ENCODE measurements at regions not wholly inside any gene's neighbourhood (a gene's known extent, or its start where the extent isn't known, plus 50 kb on each side); places are given as distances from the start of the nearest gene placed in this dataset.

DNA sequence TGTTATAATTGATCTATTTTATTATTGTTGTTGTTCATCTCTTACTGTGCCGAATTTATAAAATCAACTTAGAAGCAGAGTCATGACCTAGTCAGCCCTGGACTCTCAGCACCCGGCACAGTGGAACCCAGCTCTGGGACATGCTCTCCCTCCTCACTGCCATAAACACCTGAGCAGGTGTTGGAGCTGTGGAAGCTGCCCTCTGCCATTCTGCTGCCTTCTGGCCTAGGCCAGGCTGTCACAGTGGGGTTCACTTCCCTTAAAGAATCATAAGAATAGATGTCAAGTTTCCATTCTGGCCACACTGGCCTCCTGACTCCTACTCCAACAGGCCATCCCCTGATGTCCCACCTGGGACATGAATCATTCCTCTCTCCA, 192.2 kb downstream of the ZFP36L2 start:
- no peak for DNase-seq (ENCODE audit: low read depth)

GRCh38 chr2:43033466-43034241, 192.8 kb downstream of the ZFP36L2 start:
- DNase-seq (ENCODE audit: low read depth), result no peak

DNA sequence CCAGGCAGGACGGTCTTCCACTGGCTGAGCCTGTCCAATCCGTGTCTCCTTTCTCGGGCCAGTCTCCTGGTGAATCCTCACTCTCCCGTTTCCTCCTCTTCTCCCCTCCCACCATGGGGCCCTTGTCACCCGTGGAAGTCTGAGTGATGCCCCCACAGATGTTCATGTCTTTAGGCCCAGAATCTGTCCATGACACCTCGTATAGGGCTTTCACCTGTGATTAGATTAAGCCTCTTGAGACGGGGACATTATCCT, 193.5 kb downstream of the ZFP36L2 start:
- DNase-seq (ENCODE audit: low read depth), result no peak

DNA sequence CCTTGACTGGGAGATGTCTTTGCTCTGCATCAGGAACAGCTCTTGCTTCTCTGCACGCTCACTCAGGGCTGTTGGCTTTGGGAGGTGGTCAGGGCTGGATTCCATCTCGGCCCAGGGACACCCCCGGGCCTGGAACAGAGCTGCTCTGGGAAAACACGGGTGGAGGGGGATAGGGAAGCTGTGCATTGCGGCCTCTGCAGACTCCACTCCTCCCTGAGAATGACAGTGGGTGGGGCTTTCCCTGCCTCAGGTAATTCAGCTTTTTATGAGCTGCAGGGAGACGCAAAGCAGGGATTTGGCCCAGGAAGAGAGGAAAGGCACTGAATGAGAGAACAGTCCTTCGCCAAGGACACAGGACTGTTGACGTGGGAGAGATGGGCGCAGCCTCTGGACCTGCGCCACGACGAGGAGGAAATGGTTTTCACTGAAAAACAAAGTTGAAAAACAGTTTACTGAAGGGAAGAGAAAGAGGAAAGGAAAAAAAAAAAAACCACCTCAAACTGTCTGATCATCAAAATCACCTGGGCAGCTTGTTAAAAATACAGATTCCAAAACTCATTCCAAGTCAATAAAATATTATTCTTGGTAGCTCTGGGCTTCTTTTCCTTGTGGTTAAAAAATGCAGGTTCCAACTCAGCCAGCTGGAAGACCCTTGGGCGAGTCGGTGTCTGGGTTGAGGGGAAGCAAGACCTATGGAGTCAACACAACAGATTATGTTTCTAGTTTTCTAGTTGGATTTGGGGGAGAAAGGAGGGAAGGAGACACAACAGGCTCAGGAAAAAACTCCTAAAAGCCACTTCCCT, 194.0 kb downstream of the ZFP36L2 start:
- no peak for DNase-seq (ENCODE audit: low read depth)

GRCh38 chr2:43031471-43032212, 194.8 kb downstream of the ZFP36L2 start:
- DNase-seq (ENCODE audit: low read depth), result no peak

DNA sequence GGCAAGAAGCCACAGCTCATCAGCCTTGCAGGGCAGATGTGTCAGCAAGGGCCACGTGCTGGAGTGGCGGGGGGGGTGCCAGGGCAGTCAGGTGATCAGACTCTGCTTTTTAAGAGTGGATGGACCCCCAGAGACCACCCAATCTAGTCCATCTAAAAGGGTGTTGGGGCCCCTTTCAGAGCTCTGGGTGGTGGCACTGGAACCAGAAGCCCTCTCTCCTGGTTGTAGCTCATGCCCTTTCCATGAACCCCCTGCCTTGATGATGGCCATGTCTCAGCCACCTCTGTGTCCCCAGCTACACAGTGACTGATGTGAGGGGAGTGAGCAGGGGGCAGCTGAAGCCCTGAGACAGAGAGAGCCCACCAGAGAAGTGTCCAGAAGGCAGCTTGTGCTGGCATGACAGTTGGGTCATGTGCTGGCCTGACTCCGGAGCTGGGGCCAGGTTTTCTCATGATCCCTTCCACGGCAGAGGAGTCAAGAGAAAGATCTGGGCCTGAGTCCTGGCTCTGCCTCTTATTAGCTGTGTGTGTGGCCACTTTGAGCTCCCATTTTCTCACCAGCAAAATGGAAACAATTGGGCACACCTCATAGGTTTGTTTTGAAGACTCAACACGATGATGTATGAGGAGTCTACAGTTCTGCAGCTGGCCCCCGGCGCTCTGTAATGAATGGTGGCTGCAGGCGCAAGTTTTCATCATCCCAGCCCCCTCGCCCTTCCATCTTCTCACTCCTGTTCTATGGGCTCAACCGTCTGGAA, 195.7 kb downstream of the ZFP36L2 start:
- DNase-seq (ENCODE audit: low read depth), result no peak

GRCh38 chr2:43029186-43029585, 197.2 kb downstream of the ZFP36L2 start:
- no peak for DNase-seq (ENCODE audit: low read depth)

DNA sequence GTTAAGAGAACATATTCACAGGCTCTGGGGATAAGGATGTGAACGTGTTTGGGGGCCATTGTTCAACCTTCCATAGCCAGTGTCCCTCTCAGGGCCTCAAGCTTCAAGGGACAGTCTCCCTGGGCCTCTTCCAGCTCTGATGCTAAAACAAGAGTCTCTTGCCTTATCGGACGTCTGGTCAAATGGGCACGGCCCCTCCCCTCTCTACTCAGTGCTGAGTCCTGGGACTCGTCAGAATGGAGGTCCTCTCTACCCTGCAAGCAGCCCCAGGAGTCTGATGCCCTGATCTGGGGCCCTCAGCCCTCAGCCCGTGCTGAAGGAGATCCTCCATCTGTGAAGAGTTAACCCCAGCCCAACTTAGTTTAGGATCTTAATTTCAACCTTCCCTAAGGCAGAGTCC, 198.2 kb downstream of the ZFP36L2 start:
- DNase-seq (ENCODE audit: low read depth), result no peak

- DNase-seq (ENCODE audit: low read depth), result no peak
These were observed 199.1 kb downstream of the ZFP36L2 start for GRCh38 chr2:43027097-43027873.

DNA sequence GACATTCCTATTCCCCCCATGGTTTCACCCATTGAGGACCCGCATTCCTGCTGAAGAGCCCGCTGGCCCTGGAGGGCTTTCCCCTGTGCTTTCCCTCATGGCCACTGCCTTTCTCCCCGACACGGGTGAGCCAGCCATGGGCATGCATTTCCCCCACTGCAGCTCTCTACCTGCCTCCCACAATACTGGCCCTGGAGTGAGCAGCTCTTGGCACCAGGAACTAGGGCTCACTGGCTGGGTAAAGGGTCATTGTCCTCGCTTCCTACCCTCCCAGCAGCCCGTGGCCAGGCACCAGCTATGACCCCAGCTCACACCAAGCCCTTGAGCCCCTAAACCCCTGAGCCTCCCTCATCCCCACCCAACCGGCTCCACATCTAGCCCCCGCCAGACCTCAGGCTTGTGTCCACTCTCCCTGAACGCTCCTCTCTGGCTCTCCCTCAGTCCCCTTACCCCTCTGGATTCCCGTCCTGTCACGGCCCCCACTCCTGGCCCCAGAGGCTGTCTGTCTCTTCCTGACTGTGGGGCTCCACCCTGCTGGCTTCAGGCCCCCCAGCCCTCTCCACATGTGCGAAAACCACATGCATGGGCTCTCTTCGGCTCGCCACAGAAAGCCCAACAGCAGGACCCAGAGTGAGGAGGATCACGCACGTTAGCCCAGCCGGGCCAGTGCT, 199.8 kb downstream of the ZFP36L2 start:
- no peak for DNase-seq (ENCODE audit: low read depth)

- DNase-seq (ENCODE audit: low read depth), result no peak
These were observed 200.6 kb downstream of the ZFP36L2 start for GRCh38 chr2:43025709-43026295.

DNA sequence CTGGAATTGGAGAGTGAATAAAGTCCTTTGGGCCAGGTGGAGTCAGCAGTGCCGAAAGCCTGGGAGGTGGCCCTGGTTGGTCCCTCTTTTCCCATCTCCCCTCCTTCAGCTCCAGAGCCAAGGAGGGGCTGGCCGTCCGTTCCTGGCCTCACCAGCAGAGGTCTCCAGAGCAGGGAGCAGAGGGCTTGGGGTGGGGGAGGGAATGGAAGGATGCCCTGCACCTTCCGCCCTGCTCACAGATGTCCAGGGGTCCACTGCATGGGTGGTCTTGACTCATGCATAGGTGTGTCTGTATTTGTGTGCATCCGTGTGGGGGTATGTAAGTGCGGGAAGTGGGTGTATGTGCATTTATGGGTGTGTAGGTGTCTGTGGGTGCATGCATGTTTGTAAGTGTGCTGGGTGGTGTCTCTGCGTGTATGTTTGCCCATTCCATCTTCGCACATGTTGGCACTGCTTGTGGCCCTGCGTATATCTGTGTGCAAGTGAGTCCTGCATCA, 201.8 kb downstream of the ZFP36L2 start:
- peak; percentile 55 for DNase-seq (ENCODE audit: low read depth)

DNA sequence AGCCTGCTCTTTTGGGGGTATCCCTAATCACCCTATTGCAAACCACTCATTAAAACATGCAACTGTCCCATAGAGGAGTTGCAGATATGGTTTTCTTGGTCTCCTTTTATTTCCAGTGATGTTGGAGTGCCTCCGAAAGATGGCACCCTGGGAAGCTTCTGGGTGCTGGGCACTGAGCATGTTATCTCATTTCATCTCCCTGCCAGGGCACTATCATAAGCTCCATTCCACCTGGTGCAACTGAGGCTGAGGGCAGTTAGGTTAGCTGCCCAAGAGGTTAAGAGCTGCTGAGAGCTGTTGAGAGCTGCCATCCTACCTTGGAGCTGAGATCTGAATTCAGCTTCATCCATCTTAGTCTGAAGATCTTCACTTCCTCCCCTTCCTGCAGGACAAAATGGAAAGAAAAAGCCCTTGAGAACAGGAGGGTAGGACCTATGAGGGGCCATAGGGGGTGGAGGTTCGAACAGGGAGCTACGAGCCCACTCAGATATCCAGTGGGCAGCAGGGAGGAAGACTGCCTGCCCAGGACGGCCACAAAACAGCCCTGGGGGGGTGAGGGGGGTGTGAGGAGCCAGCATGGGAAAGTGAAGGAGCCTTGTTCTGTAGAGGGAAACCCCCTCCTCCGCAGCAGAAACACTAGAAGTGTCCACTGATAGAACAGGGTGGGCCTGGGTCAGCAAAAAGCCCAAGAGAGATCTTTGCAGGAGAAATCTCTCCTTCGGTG, 202.5 kb downstream of the ZFP36L2 start:
- DNase-seq (ENCODE audit: low read depth), result no peak

GRCh38 chr2:43022896-43023295, 203.5 kb downstream of the ZFP36L2 start:
- no peak for DNase-seq (ENCODE audit: low read depth)

DNA sequence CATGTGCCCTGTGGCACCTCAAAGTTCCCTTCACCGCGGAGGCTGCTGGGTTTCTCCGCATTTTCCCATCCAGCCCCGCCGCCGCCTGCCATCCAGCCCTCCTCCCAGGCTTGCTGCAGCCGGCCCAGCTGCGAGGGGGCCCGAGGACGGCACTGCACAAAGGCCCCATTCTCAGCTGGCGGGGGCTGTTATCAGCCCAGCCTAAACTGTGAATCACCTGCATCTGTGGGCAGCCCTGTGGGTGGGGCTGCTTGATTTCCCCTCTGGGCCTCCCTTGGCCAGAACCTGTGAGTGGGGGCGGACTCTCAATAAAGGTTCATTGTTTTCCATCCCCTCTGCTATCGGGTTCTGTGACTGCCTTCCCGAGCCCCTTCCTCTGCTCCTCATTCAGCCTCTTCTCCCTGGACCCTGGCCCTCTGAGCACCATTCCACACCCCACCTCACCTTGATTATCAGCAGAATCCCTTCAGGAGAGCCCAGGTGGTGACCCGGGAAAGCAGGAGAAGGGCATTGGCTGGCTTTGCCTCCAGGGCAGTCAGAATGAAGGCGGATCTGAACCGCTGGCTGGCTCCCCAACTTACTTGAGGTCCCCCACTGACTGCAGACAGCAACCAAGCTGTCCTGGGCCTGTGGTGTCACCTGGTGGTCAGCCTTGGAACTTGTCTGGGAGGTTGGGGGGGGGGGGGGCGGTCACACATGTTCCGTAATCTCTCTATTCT, 204.5 kb downstream of the ZFP36L2 start:
- no peak for DNase-seq (ENCODE audit: low read depth)

GRCh38 chr2:43020990-43021669, 205.3 kb downstream of the ZFP36L2 start:
- no peak for DNase-seq (ENCODE audit: low read depth)

GRCh38 chr2:43020296-43020695, 206.1 kb downstream of the ZFP36L2 start:
- DNase-seq (ENCODE audit: low read depth), result no peak

DNA sequence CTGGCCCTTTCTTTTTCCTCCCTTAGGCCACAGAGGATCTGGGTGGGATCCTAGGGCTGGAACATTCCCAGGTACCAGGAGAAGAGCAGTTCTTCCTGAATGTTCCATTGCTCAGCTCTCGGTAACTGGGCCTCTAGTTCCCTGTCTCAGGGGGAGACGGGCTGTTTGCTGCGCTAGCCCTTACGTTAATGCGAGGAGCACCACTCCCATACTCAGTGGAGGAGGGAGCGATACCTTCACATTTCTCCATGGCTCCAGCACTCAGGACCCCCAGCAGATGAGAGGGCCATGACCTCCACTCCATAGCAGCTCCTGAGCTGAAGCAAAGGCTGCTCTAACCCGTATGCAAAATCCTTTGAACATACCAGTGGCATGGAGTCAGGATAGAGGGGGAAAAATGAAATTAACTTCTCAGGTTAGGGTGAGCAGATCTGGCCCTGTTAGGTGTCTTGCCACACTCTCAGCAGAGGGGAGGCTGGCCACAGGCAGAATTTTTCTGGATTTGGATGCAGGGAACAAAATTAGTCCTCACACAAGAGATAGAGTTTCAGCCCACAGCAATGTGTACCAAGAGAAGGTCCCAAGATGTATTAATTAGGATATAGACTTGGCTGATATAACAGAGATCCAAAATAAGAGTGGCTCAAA, 206.7 kb downstream of the ZFP36L2 start:
- no peak for DNase-seq (ENCODE audit: low read depth)
